ENCODE measurements at regions not wholly inside any gene's neighbourhood (a gene's known extent, or its start where the extent isn't known, plus 50 kb on each side); places are given as distances from the start of the nearest gene placed in this dataset.

GRCh38 chr3:675846-676245 is 417.0 kb upstream of the CNTN6 start:
- TF ChIP-seq CTCF (conservative IDR thresholded peaks at IDR 0.05; ENCODE audit: low read length) (no peak), EZH2phosphoT487 (IDR thresholded peaks at IDR 0.05; ENCODE audit: borderline replicate concordance) (no peak)

Data from Loucy (cell line).